ENCODE measurements at regions not wholly inside any gene's neighbourhood (a gene's known extent, or its start where the extent isn't known, plus 50 kb on each side); places are given as distances from the start of the nearest gene placed in this dataset.

DNA sequence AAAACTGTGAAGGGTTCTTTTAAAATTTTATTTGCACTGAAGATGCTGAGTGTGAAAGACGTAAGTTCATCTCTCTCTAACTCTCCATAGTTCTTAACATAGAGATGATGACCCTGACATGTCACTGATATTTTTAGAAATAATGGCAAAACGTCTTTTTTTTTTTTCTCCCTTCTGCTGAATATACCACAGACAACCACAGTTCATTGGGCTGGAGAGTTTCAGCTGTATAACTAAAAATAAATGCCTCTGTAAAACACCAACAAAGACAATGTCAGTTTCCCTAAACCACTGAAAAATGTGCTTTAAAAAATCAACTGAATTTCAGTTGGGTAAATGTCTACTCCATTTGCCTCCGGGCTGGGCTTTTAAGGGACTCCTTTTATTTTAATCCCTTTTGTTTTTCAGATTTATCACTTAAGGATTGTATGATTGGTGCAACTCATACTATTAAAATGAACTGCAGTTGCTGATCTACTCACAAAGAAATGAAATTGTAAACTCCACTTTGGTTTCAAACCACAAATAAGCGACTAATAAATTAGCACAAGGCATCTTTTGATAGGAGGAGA is 830.9 kb upstream of the WWC1 start:
- H3K9me3 ChIP-seq (ENCODE audit: control insufficient read depth, low read length) = no peaks in the 10 kb centered on the region
- no peak overlapping the region for H3K4me3 ChIP-seq (ENCODE audit: insufficient read depth, low read depth, low read length, poor library complexity, severe bottlenecking)
- H3K27me3 ChIP-seq (replicated peaks; ENCODE audit: control insufficient read depth, insufficient read depth, low read length, poor library complexity, severe bottlenecking) = no peaks in the 10 kb centered on the region
- no peak overlapping the region for H3K27ac ChIP-seq (ENCODE audit: insufficient read depth, low read length, poor library complexity, severe bottlenecking)
- no peak for DNase-seq
- no peaks in the 10 kb centered on the region for H3K4me1 ChIP-seq (ENCODE audit: control insufficient read depth, insufficient read depth, low read length, poor library complexity, severe bottlenecking)
- H3K36me3 ChIP-seq (ENCODE audit: control insufficient read depth, insufficient read depth, low read length) = no peaks in the 10 kb centered on the region

DNA sequence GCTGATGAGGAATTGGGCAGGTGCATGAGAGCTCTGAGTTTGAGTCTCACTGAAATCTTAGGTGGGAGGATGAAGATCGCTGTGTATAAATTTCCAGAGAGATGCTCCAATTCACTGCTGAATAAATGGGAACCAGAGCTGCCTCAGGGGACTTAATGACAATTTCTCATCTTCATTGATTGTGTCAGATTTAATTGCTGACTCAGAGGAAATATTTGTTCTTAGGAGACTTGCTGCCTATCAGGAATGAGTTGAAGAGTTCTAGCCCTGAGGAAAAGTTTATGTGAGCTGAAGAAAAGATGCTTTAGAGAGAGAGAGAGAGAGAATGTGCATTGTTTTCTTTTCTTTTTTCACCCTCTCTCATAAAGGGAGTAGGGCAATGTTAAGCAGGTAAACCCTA is 827.5 kb upstream of the WWC1 start:
- no peak overlapping the region for H3K27ac ChIP-seq (ENCODE audit: insufficient read depth, low read length, poor library complexity, severe bottlenecking)
- no peaks in the 10 kb centered on the region for H3K27me3 ChIP-seq (replicated peaks; ENCODE audit: control insufficient read depth, insufficient read depth, low read length, poor library complexity, severe bottlenecking)
- H3K4me1 ChIP-seq (ENCODE audit: control insufficient read depth, insufficient read depth, low read length, poor library complexity, severe bottlenecking) = no peaks in the 10 kb centered on the region
- DNase-seq = no peak
- no peaks in the 10 kb centered on the region for H3K9me3 ChIP-seq (ENCODE audit: control insufficient read depth, low read length)
- H3K36me3 ChIP-seq (ENCODE audit: control insufficient read depth, insufficient read depth, low read length) = no peaks in the 10 kb centered on the region
- no peak overlapping the region for H3K4me3 ChIP-seq (ENCODE audit: insufficient read depth, low read depth, low read length, poor library complexity, severe bottlenecking)

DNA sequence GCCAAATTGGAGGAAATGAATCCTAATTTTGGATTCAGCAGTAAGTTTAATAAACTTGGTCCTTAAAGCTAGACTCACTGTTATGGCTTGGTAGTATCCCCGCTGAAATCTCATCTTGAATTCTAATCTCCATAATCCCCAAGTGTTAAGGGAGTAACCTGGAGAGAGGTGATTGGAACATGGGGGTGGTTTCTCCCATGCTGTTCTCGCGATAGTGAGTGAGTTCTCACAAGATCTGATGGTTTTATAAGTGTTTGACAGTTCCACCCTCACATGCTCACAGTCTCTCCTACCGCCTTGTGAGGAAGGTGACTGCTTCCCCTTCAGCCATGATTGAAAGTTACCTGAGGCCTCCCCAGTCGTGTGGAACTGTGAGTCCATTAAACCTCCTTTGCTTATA is 824.5 kb upstream of the WWC1 start:
- Histone ChIP-seq H3K36me3 (ENCODE audit: control insufficient read depth, insufficient read depth, low read length) (no peaks in the 10 kb centered on the region), H3K4me1 (ENCODE audit: control insufficient read depth, insufficient read depth, low read length, poor library complexity, severe bottlenecking) (no peaks in the 10 kb centered on the region), H3K27ac (ENCODE audit: insufficient read depth, low read length, poor library complexity, severe bottlenecking) (no peak overlapping the region), H3K27me3 (replicated peaks; ENCODE audit: control insufficient read depth, insufficient read depth, low read length, poor library complexity, severe bottlenecking) (no peaks in the 10 kb centered on the region), H3K4me3 (ENCODE audit: insufficient read depth, low read depth, low read length, poor library complexity, severe bottlenecking) (no peak overlapping the region), H3K9me3 (ENCODE audit: control insufficient read depth, low read length) (no peaks in the 10 kb centered on the region)
- no peak for DNase-seq

DNA sequence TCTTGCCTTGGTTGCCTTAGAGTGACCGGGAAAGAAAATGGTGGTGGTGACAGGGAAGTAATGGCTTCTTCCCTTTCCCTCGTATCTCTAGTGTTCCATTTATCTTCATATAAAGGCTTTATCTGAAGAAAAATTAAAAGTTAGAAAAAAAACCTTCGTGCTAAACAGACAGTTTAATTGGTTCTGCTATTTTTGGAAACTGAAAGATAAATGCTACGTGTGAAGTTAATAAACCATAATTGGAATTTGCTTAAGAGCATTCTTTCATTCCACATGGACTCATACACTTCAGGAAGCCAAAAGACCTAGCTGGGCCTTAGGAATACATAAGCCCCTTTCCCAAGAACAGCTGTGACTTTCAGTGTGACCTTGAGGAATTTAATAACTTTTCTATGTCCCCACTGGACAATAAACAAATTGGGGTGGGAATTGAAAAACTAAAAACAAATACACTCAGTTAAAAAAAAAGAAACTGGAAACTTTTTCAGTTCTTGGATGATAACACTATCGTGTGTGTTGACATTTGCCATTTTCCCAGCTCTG is 818.8 kb upstream of the WWC1 start:
- no peak overlapping the region for H3K4me3 ChIP-seq (ENCODE audit: insufficient read depth, low read depth, low read length, poor library complexity, severe bottlenecking)
- H3K27me3 ChIP-seq (replicated peaks; ENCODE audit: control insufficient read depth, insufficient read depth, low read length, poor library complexity, severe bottlenecking) = no peaks in the 10 kb centered on the region
- no peaks in the 10 kb centered on the region for H3K36me3 ChIP-seq (ENCODE audit: control insufficient read depth, insufficient read depth, low read length)
- no peaks in the 10 kb centered on the region for H3K9me3 ChIP-seq (ENCODE audit: control insufficient read depth, low read length)
- H3K4me1 ChIP-seq (ENCODE audit: control insufficient read depth, insufficient read depth, low read length, poor library complexity, severe bottlenecking) = no peaks in the 10 kb centered on the region
- no peak overlapping the region for H3K27ac ChIP-seq (ENCODE audit: insufficient read depth, low read length, poor library complexity, severe bottlenecking)
- no peak for DNase-seq

DNA sequence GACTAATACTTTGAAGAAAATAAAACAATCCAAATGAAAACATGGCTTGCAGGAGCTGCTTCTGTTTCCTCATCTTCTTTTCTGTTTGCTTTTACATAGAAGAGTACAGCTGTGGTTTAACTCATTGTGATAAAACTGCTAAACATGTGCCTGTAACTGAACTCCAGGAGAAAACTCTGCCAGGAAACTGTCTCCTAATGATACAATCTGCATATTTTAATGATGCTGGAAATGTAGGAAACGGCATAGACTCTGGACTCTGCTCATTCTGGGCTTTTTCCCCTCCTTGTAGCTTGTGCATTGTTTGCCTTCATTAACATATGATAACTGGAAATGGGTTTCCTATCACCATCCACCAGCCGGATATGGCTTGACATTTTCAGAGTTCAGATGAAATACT is 813.3 kb upstream of the WWC1 start:
- Histone ChIP-seq H3K4me1 (ENCODE audit: control insufficient read depth, insufficient read depth, low read length, poor library complexity, severe bottlenecking) (no peaks in the 10 kb centered on the region), H3K36me3 (ENCODE audit: control insufficient read depth, insufficient read depth, low read length) (no peaks in the 10 kb centered on the region), H3K27me3 (replicated peaks; ENCODE audit: control insufficient read depth, insufficient read depth, low read length, poor library complexity, severe bottlenecking) (no peaks in the 10 kb centered on the region), H3K27ac (ENCODE audit: insufficient read depth, low read length, poor library complexity, severe bottlenecking) (no peak overlapping the region), H3K9me3 (ENCODE audit: control insufficient read depth, low read length) (no peaks in the 10 kb centered on the region), H3K4me3 (ENCODE audit: insufficient read depth, low read depth, low read length, poor library complexity, severe bottlenecking) (no peak overlapping the region)
- no peak for DNase-seq

DNA sequence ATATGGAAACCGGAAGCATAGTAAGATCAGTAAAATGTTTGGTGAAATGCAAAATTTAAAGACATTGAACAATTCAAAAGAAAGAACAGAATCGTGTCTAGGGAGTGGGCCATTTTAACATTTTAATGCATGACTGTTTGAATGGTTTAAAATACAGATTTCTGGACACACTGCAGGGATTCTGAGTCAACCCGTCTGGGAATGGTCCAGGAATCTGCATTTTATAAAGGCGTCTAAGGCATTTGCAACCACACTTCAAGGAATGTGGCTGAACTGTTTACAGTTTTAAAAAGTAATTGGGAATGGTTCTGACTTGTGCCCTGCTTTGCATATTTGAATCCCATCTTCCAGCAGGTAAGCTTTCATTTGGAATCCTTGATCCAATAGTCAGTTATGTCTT is 811.7 kb upstream of the WWC1 start:
- H3K27me3 ChIP-seq (replicated peaks; ENCODE audit: control insufficient read depth, insufficient read depth, low read length, poor library complexity, severe bottlenecking) = no peaks in the 10 kb centered on the region
- H3K27ac ChIP-seq (ENCODE audit: insufficient read depth, low read length, poor library complexity, severe bottlenecking) = no peak overlapping the region
- H3K4me1 ChIP-seq (ENCODE audit: control insufficient read depth, insufficient read depth, low read length, poor library complexity, severe bottlenecking) = no peaks in the 10 kb centered on the region
- no peak for DNase-seq
- H3K4me3 ChIP-seq (ENCODE audit: insufficient read depth, low read depth, low read length, poor library complexity, severe bottlenecking) = no peak overlapping the region
- no peaks in the 10 kb centered on the region for H3K36me3 ChIP-seq (ENCODE audit: control insufficient read depth, insufficient read depth, low read length)
- no peaks in the 10 kb centered on the region for H3K9me3 ChIP-seq (ENCODE audit: control insufficient read depth, low read length)

DNA sequence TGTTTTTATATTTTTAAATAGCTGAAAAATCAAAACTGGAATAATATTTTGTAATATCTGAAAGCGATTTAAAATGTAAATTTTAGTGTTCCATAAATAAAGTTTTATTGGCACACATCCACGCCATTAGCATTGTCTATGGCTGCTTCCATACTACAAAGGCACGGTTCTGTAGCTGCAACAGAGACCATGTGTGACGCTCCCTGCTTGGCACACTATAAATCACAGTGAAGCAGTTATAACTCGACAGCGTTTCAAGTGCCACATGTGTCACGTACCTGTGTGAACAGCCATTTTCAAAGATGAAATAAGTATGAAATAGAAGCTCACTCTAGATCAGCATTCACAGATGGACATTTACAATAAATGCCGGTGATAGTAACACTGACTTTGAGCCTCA is 810.1 kb upstream of the WWC1 start:
- Histone ChIP-seq H3K4me3 (ENCODE audit: insufficient read depth, low read depth, low read length, poor library complexity, severe bottlenecking) (no peak overlapping the region), H3K4me1 (ENCODE audit: control insufficient read depth, insufficient read depth, low read length, poor library complexity, severe bottlenecking) (no peaks in the 10 kb centered on the region), H3K27ac (ENCODE audit: insufficient read depth, low read length, poor library complexity, severe bottlenecking) (no peak overlapping the region), H3K36me3 (ENCODE audit: control insufficient read depth, insufficient read depth, low read length) (no peaks in the 10 kb centered on the region), H3K27me3 (replicated peaks; ENCODE audit: control insufficient read depth, insufficient read depth, low read length, poor library complexity, severe bottlenecking) (no peaks in the 10 kb centered on the region), H3K9me3 (ENCODE audit: control insufficient read depth, low read length) (no peaks in the 10 kb centered on the region)
- DNase-seq = no peak

DNA sequence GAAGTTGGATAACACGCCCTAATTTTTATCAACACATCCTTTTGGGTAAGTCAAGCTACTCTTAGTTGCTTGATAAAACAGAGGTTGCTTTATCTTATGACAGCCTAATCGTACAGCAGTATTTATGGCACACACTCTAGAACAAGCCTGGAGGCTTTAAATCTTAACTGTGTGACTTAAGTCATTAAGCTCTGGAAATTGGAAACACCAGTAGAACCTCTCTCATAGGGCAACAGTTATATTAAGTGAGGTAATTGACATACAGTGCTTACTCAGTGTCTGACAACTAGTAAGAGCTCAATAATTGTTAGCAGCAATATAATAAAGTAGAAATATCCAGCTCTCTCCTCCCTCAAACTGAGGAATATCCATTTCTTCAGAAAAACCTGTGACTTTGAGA is 808.9 kb upstream of the WWC1 start:
- Histone ChIP-seq H3K9me3 (ENCODE audit: control insufficient read depth, low read length) (no peaks in the 10 kb centered on the region), H3K36me3 (ENCODE audit: control insufficient read depth, insufficient read depth, low read length) (no peaks in the 10 kb centered on the region), H3K27ac (ENCODE audit: insufficient read depth, low read length, poor library complexity, severe bottlenecking) (no peak overlapping the region), H3K4me1 (ENCODE audit: control insufficient read depth, insufficient read depth, low read length, poor library complexity, severe bottlenecking) (no peaks in the 10 kb centered on the region), H3K4me3 (ENCODE audit: insufficient read depth, low read depth, low read length, poor library complexity, severe bottlenecking) (no peak overlapping the region), H3K27me3 (replicated peaks; ENCODE audit: control insufficient read depth, insufficient read depth, low read length, poor library complexity, severe bottlenecking) (no peaks in the 10 kb centered on the region)
- no peak for DNase-seq

DNA sequence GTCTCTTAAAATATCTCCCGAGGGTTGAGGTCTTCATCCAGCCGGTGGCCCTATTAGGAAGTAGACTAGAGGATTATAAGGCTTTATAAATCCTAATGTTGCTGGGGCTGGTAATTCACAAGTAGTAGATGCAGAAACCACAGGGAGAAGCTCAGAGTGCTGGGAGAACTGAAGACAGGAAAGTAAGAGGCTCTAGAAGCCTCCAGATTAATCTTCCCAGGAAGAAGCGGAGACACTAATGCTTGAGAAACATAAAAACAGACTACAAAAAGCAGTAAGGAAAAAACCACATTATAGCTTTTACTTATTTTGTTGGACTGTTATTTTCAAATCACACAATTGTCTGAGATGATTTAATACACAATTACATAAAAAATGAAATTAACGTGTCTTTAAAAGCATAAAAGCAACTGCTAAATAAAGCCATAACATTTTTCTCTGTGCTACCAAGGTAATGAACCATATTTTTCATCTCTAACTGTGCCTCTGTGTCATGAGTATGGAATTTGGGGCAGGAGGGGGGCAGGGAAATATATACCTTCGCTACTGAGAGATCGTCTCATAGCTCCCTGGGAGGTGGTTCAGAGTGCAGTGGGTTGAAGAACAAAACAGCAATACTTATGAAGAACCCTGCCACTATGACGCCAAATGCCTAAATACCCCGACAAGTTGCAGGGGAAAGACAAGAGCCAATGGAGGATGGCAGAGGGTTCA is 806.2 kb upstream of the WWC1 start:
- H3K4me3 ChIP-seq (ENCODE audit: insufficient read depth, low read depth, low read length, poor library complexity, severe bottlenecking) = no peak overlapping the region
- no peaks in the 10 kb centered on the region for H3K4me1 ChIP-seq (ENCODE audit: control insufficient read depth, insufficient read depth, low read length, poor library complexity, severe bottlenecking)
- H3K9me3 ChIP-seq (ENCODE audit: control insufficient read depth, low read length) = no peaks in the 10 kb centered on the region
- DNase-seq = no peak
- H3K27me3 ChIP-seq (replicated peaks; ENCODE audit: control insufficient read depth, insufficient read depth, low read length, poor library complexity, severe bottlenecking) = no peaks in the 10 kb centered on the region
- no peak overlapping the region for H3K27ac ChIP-seq (ENCODE audit: insufficient read depth, low read length, poor library complexity, severe bottlenecking)
- no peaks in the 10 kb centered on the region for H3K36me3 ChIP-seq (ENCODE audit: control insufficient read depth, insufficient read depth, low read length)

DNA sequence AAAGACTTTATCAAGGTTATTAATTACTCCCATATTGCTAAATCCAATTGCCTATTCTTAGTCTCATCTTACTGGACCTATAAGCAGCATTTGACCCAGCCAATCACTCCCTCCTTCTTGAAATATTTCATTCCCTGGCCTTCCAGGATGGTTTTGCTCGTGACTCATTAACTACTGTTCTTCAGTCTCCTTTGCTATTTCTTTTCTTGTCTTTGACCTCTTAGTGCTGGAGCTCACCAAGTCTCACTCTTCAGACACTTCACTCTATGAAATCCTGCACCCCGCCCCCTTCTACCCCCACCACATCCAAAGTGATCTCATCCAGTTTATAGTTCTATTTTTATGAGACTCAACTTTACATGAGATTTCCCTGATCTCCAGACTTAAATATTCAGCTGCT is 803.1 kb upstream of the WWC1 start:
- H3K27me3 ChIP-seq (replicated peaks; ENCODE audit: control insufficient read depth, insufficient read depth, low read length, poor library complexity, severe bottlenecking) = no peaks in the 10 kb centered on the region
- DNase-seq = no peak
- H3K4me3 ChIP-seq (ENCODE audit: insufficient read depth, low read depth, low read length, poor library complexity, severe bottlenecking) = no peak overlapping the region
- no peaks in the 10 kb centered on the region for H3K4me1 ChIP-seq (ENCODE audit: control insufficient read depth, insufficient read depth, low read length, poor library complexity, severe bottlenecking)
- no peak overlapping the region for H3K27ac ChIP-seq (ENCODE audit: insufficient read depth, low read length, poor library complexity, severe bottlenecking)
- no peaks in the 10 kb centered on the region for H3K36me3 ChIP-seq (ENCODE audit: control insufficient read depth, insufficient read depth, low read length)
- no peaks in the 10 kb centered on the region for H3K9me3 ChIP-seq (ENCODE audit: control insufficient read depth, low read length)

Data from effector memory CD4-positive, alpha-beta T cell (primary cell).